Upper lobe of right lung (tissue), 1 donor: ENCODE measurements at regions not wholly inside any gene's neighbourhood (a gene's known extent, or its start where the extent isn't known, plus 50 kb on each side); places are given as distances from the start of the nearest gene placed in this dataset.

ENCODE experiments used
- ATAC-seq: fragments of 200-7000 bp; cut with Tn5 transposase; one replicate; pipeline ENCODE4 v1.9.1; 2020; ENCODE audit warnings: mild to moderate bottlenecking, moderate library complexity
- DNase-seq: peaks from one replicate; pipeline ENCODE4 v3.0.0-alpha.2; 2020
- H3K27ac ChIP-seq: fragments of 200-600 bp; one replicate; pipeline ENCODE4 v1.8.0; 2022
- H3K27me3 ChIP-seq: fragments of 200-600 bp; one replicate; pipeline ENCODE4 v1.8.0; 2022; ENCODE audit warnings: mild to moderate bottlenecking
- H3K36me3 ChIP-seq: fragments of 200-600 bp; one replicate; pipeline ENCODE4 v1.8.0; 2022
- H3K4me1 ChIP-seq: fragments of 200-600 bp; one replicate; pipeline ENCODE4 v1.8.0; 2022
- H3K4me3 ChIP-seq: fragments of 200-600 bp; one replicate; pipeline ENCODE4 v1.8.0; 2022; ENCODE audit warnings: mild to moderate bottlenecking
- H3K9me3 ChIP-seq: fragments of 200-600 bp; one replicate; pipeline ENCODE4 v1.8.0; 2022
- CTCF ChIP-seq: fragments of 200-600 bp; IDR thresholded peaks from one replicate; pipeline ENCODE4 v1.8.0; 2022; ENCODE audit warnings: antibody characterized with exemption
- intact Hi-C: fragments of 100-400 bp; cut with DNase I; formaldehyde crosslinking; loops from one replicate; pipeline ENCODE4 v1.11.0; 2022
- donor health status: DM: no; HTN: yes; CAD: no; lungs with severe emphysema.

GRCh38 chr6:22078802-22079545 lies 217.9 kb downstream of the PRL start:
- no peak for DNase-seq
- Histone ChIP-seq H3K4me1 (no peaks in the 10 kb centered on the region), H3K9me3 (no peaks in the 10 kb centered on the region), H3K27ac (no peak overlapping the region), H3K27me3 (no peaks in the 10 kb centered on the region), H3K36me3 (no peaks in the 10 kb centered on the region), H3K4me3 (no peak overlapping the region)
- no peak for ATAC-seq
- intact Hi-C loops: no loop called here
- no peak for TF ChIP-seq CTCF

DNA sequence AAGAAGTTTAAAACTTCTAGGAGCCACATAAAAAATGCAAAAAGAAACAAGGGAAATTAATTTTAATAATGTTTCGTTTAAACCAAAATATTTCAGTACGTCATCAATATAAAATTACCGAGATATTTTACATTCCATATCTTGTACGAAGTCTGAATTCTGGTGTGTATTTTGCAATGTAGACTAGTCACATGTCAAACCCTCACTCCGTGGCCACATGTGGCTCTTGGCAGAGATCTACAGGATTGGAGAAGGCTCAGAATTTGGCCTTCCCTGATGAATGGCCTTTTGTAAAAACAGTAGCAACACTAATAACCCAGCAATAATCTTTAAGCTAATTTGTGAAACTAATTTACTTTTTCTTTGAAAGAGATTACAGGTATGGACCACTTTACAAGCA lies 217.1 kb downstream of the PRL start:
- no peak for DNase-seq
- intact Hi-C loops: no loop called here
- H3K27me3 ChIP-seq: no peaks in the 10 kb centered on the region
- no peak overlapping the region for H3K4me3 ChIP-seq
- H3K36me3 ChIP-seq: no peaks in the 10 kb centered on the region
- H3K27ac ChIP-seq: no peak overlapping the region
- no peaks in the 10 kb centered on the region for H3K9me3 ChIP-seq
- TF ChIP-seq CTCF: no peak
- ATAC-seq: no peak
- no peaks in the 10 kb centered on the region for H3K4me1 ChIP-seq

DNA sequence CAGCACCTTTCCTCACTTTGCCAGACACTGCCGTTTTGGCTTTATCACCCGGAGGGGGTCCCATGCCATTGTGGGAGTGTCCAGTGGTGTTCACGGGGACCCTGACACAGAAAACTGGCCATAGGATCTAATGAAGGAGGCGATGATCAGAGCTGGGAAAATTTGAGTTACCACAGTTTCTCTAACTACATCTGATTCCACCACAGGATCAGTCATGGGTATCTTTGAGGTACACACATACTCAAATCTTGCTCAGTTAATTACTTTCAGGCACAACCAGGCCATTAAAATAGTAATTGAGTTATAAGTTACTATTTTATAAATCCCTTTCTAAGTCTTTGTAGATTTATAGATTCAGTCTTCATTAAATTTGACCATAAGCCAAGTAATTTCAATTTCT lies 215.1 kb downstream of the PRL start:
- intact Hi-C loops: no loop called here
- no peak for TF ChIP-seq CTCF
- H3K9me3 ChIP-seq: no peaks in the 10 kb centered on the region
- DNase-seq (no peak), ATAC-seq (no peak)
- H3K36me3 ChIP-seq: no peaks in the 10 kb centered on the region
- H3K27ac ChIP-seq: no peak overlapping the region
- H3K4me3 ChIP-seq: no peak overlapping the region
- no peaks in the 10 kb centered on the region for H3K27me3 ChIP-seq
- no peaks in the 10 kb centered on the region for H3K4me1 ChIP-seq

- no peak for ATAC-seq
- H3K27ac ChIP-seq: no peak overlapping the region
- intact Hi-C loops: no loop called here
Observed at GRCh38 chr6:22082218-22082617, 214.6 kb downstream of the PRL start.

GRCh38 chr6:22083119-22083518 lies 213.7 kb downstream of the PRL start:
- H3K4me1 ChIP-seq: no peaks in the 10 kb centered on the region
- no peak for TF ChIP-seq CTCF
- no peak overlapping the region for H3K27ac ChIP-seq
- no peaks in the 10 kb centered on the region for H3K9me3 ChIP-seq
- H3K27me3 ChIP-seq: no peaks in the 10 kb centered on the region
- no peaks in the 10 kb centered on the region for H3K36me3 ChIP-seq
- DNase-seq: no peak
- intact Hi-C loops: no loop called here
- no peak for ATAC-seq
- no peak overlapping the region for H3K4me3 ChIP-seq

More at GRCh38 chr6:22082218-22082617, 214.6 kb downstream of the PRL start:
- Histone ChIP-seq H3K4me1 (no peaks in the 10 kb centered on the region), H3K27me3 (no peaks in the 10 kb centered on the region), H3K9me3 (no peaks in the 10 kb centered on the region), H3K4me3 (no peak overlapping the region), H3K36me3 (no peaks in the 10 kb centered on the region)
- no peak for DNase-seq
- TF ChIP-seq CTCF: no peak
